Mucosa of rectum (tissue), 2 donors: ENCODE measurements at regions not wholly inside any gene's neighbourhood (a gene's known extent, or its start where the extent isn't known, plus 50 kb on each side); places are given as distances from the start of the nearest gene placed in this dataset.

Experiments
- H3K27ac ChIP-seq, 2 donors: one replicate each; pipeline ENCODE4 v1.7.0; 2013; ENCODE audit warnings: inconsistent platforms in 2 of 2, low read depth in 2 of 2, low read length in 2 of 2
- H3K27me3 ChIP-seq, 2 donors: one replicate each; pipeline ENCODE4 v1.7.0; 2013; ENCODE audit warnings: low read length in 2 of 2; ENCODE audit not compliant: control insufficient read depth in 2 of 2, insufficient read depth in 2 of 2
- H3K36me3 ChIP-seq, 2 donors: one replicate each; pipeline ENCODE4 v1.7.0; 2013; ENCODE audit warnings: low read length in 2 of 2; ENCODE audit not compliant: control insufficient read depth in 2 of 2, insufficient read depth in 2 of 2
- H3K4me1 ChIP-seq, 2 donors: one replicate each; pipeline ENCODE4 v1.7.0; 2013; ENCODE audit warnings: low read length in 2 of 2, mild to moderate bottlenecking in 1 of 2; ENCODE audit not compliant: control insufficient read depth in 2 of 2, insufficient read depth in 2 of 2
- H3K4me3 ChIP-seq, 2 donors: one replicate each; pipeline ENCODE4 v1.7.0; 2013; ENCODE audit warnings: low read length in 2 of 2
- H3K9ac ChIP-seq, 2 donors: one replicate each; pipeline ENCODE4 v1.7.0; 2013; ENCODE audit warnings: low read length in 2 of 2, low read depth in 1 of 2, mild to moderate bottlenecking in 1 of 2
- H3K9me3 ChIP-seq, 2 donors: one replicate each; pipeline ENCODE4 v1.7.0; 2013; ENCODE audit warnings: low read length in 2 of 2; ENCODE audit not compliant: control insufficient read depth in 2 of 2
- donor health status: healthy.
- donor health status: Normal muscosa, but diverticular disease.

DNA sequence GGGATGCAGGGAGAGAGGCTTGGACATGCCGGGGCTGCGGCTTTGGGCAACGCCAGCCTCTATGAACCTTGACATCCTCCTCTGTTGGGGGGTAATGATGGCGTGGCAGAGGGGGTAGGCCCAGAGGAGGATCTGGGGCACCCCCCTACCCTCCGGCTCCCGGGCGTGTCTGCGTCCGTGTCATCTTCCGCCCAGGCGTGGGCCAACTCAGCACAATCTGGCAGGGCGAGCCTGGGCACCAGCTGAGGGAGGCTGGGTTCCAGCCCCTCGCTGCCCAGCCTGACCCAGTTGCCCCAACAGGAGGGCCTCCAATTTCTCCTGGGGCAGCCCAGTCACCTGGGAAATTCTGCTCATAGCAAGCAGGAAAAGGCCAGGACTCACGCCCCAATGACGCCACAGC lies 62.9 kb upstream of the IL17B start:
- peaks cover 17 to 21% of the 10 kb centered on the region in 2 donors for H3K4me1 ChIP-seq
- H3K36me3 ChIP-seq, result no peaks in the 10 kb centered on the region
- peak overlapping the region in 1 of 2 donors; percentile 55 for H3K9ac ChIP-seq
- H3K9me3 ChIP-seq, result no peaks in the 10 kb centered on the region
- no peak overlapping the region for H3K4me3 ChIP-seq
- H3K27me3 ChIP-seq, result no peaks in the 10 kb centered on the region
- no peak overlapping the region for H3K27ac ChIP-seq

DNA sequence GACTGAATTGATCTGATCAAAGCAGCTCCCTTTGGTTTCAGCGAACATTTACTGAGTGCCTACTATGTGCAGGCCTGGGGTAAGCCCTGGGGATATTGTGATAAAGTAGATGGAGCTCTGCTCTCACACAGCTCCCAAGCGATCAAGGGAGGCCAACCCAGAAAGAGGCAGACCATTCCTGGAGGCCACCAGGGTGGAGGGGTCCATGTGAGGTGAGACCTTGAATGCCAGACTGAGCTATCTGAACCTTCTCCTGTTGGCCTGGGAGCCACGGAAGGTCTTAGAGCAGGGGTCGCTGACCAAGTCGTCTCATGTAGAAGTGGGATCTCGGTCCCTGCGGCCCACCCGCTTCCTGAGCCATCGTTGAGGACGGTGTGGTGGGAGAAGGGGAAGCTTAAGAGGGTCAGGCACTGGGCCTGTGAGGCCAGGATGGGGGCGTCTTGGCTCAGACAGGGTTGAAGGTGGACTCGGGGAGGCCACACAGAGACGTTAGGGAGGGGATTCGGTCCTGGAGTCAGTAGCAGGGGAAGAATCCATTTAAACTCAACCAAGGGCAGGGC lies 62.2 kb upstream of the IL17B start:
- no peak overlapping the region for H3K27ac ChIP-seq
- H3K9ac ChIP-seq, result no peak overlapping the region

DNA sequence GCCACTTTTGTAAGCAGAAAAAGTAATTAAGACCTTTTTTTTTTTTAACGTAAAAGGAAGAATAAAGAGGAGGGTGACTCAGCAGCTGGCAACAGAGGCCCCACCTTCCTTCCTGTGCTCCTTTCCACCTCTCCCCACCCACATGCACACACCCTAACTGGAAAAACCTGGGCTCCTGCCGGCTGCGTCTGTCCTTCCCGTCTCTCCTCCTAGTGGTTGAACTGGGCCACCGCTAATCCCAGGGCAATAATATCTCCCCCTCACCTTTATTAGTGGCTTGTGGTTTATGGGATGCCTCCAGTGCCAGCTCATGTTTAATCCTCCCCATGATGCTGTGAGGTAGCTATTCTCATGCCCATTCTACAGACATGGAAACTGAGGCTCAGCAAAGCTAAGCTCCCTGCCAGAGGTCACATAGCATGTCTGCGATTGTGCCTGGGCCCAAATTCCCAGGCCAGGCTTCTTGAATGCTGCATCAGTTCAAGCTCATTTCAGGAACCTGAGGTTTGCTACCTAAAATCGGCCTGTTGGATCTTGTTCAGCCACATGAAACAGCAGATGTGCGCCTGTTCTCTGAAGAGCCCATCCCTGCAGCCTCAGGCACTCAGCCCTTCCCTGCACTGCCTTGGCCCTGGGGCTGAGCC lies 60.9 kb upstream of the IL17B start:
- Histone ChIP-seq H3K27ac (peak overlapping the region; percentile 69 to 80), H3K27me3 (no peaks in the 10 kb centered on the region), H3K4me3 (no peak overlapping the region), H3K36me3 (no peaks in the 10 kb centered on the region), H3K4me1 (peaks cover 17 to 21% of the 10 kb centered on the region in 2 donors), H3K9ac (peak overlapping the region; percentile 36 to 54), H3K9me3 (no peaks in the 10 kb centered on the region)

More for the DNA sequence above, 62.2 kb upstream of the IL17B start:
- no peaks in the 10 kb centered on the region for H3K27me3 ChIP-seq
- H3K36me3 ChIP-seq, result no peaks in the 10 kb centered on the region
- peaks cover 17 to 21% of the 10 kb centered on the region in 2 donors for H3K4me1 ChIP-seq
- no peak overlapping the region for H3K4me3 ChIP-seq
- no peaks in the 10 kb centered on the region for H3K9me3 ChIP-seq

DNA sequence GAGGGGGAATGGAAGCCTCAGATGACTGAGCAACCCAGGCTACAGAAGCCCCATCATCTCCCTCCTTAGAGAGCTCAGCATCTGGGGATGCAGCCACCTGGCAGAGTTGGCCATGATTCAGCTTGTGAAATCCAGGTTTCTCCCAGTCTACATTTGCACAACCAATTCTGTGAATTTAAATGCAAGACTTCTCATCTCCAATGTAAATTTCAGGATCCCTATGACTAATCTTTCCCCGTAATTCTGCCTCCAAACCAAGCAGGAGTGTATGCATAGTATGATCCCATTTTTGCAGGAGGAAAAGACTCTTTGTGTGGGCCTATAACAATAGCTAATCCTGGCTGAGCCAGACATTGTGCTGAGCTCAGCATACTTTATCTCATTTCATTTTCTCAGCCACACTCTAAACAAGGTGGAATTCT lies 59.6 kb upstream of the IL17B start:
- no peaks in the 10 kb centered on the region for H3K36me3 ChIP-seq
- no peaks in the 10 kb centered on the region for H3K9me3 ChIP-seq
- no peak overlapping the region for H3K9ac ChIP-seq
- no peaks in the 10 kb centered on the region for H3K27me3 ChIP-seq
- no peak overlapping the region for H3K4me3 ChIP-seq
- peaks cover 17 to 21% of the 10 kb centered on the region in 2 donors for H3K4me1 ChIP-seq
- H3K27ac ChIP-seq, result peak overlapping the region in 1 of 2 donors; percentile 35

DNA sequence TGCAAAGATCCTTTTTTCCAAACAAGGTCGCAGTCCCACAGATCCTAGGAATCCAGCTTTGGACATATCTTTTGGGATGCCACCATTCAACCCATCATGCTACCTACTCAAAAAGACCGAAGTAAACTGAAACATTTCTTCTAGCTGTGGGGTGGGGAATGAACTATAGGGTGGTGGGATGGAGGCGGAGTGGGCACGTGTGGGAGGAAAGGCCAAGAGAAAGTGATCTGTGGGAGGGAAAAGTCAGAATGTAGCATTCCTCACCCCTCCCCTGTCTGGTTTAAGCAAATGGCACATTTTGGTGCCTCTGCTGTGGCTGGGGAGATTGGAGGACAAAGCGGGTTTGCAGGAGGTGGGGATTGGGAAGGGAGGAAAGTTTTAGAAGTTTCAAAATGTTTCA lies 59.2 kb upstream of the IL17B start:
- no peaks in the 10 kb centered on the region for H3K36me3 ChIP-seq
- H3K27me3 ChIP-seq, result no peaks in the 10 kb centered on the region
- no peak overlapping the region for H3K9ac ChIP-seq
- no peaks in the 10 kb centered on the region for H3K9me3 ChIP-seq
- H3K27ac ChIP-seq, result no peak overlapping the region
- H3K4me3 ChIP-seq, result no peak overlapping the region
- peaks cover 17 to 21% of the 10 kb centered on the region in 2 donors for H3K4me1 ChIP-seq

DNA sequence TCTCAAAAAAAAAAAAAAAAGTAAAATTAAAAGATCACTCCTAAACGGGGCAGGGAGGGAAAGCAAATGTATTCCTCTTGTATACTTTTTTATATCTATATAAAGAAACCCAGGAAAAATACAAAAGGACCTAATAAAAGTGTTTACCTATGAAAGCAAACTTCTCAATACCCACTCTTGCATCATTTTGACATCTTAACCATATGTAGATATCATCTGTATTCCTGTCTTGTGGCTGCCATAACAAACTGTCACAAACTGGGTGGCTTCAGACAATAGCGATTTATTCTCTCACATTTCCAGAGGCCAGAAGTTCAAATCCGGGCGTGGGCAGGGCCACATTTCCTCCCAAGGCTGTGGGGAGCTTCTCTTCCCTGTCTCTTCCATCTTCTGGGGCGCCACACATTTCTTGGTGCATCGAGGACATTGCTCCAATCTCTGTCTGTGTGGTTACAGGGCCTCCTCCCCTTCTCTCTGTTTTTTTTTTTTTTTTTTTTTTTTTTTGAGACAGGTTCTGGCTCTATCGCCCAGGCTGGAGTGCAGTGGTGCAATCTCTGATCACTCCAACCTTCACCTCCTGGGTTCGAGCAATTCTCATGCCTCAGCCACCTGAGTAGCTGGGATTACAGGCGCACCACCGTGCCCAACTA lies 58.4 kb upstream of the IL17B start:
- Histone ChIP-seq H3K4me1 (peaks cover 12 to 21% of the 10 kb centered on the region in 2 donors), H3K36me3 (no peaks in the 10 kb centered on the region), H3K27ac (no peak overlapping the region), H3K9ac (no peak overlapping the region), H3K27me3 (no peaks in the 10 kb centered on the region), H3K9me3 (no peaks in the 10 kb centered on the region), H3K4me3 (no peak overlapping the region)

DNA sequence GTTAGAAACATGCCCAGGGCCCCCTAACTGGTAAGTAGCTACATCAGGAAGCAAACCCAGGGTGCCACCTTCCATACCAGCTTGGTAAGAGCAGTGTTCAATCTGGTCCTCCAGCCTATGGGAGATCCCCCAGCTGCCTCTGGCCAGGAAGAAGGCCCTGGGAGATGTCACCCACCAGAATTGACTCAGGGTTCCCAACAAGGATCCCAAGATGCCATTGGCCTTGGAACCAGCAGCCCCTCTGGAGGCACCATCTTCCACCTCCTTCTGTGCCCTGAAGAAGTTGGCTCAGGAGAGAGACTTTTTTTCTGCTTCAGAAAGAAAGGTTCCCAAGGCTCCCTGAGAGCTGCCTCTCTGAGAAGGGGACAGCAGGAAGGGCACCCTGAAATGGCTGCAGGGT lies 56.6 kb upstream of the IL17B start:
- Histone ChIP-seq H3K27ac (no peak overlapping the region), H3K27me3 (no peaks in the 10 kb centered on the region), H3K9ac (no peak overlapping the region), H3K9me3 (no peaks in the 10 kb centered on the region), H3K4me1 (peaks cover 9 to 17% of the 10 kb centered on the region in 2 donors), H3K36me3 (no peaks in the 10 kb centered on the region), H3K4me3 (no peak overlapping the region)

DNA sequence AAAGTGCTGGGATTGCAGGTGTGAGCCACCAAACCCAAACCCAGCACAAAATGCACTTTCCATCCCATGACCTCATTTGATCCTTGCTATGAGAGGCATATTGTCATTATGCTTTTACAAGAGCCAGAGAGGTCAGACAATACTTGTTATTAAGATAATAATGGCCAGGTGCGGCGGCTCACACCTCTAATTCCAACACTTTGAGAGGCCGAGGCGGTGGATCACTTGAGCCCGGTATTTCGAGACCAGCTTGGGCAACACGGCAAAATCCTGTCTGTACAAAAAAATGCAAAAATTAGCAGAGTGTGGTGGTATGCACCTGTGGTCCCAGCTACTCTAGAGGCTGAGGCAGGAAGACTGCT lies 55.9 kb upstream of the IL17B start:
- Histone ChIP-seq H3K9me3 (no peaks in the 10 kb centered on the region), H3K4me3 (no peak overlapping the region), H3K36me3 (no peaks in the 10 kb centered on the region), H3K4me1 (peaks cover 10 to 11% of the 10 kb centered on the region in 2 donors), H3K27me3 (no peaks in the 10 kb centered on the region), H3K27ac (peak overlapping the region in 1 of 2 donors; percentile 0), H3K9ac (no peak overlapping the region)

DNA sequence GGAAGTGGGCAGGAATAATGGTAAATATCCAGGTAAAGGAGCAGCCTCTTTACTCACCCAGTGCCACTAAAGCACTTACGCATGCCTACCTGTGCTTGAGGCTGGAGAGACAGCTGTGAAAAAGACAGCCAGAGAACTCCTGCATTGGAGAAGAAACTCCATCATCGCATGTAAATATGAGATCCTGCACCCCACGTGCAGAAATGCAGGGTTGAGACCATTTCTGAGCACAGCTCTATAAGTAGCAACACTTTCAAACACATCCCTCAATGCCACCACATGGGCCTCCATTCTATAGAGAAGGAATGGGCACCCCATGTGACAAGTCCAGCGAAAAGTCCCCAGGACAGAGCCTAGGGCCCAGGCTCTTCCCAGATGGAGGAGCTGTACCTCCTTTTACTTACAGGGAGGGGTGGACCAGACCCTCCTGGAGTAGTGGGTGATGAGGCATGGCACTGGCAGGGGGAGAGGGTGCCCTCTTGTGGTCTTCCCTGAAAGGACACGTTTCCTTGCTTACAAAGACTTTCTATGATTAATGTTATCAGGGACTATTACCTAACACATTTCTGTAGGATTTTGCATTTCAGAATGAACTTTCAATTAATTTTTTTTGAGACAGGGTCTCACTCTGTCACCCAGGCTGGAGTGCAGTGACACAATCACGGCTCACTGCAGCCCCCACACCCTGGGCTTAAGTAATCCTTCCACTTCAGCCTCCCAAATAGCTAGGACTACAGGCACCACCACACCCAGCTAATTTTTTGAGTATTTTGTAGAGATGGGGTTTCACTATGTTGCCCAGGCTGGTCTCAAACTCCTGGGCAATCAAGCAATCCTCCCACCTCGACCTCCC lies 55.3 kb upstream of the IL17B start:
- Histone ChIP-seq H3K27ac (peak overlapping the region in 1 of 2 donors; percentile 0), H3K9ac (no peak overlapping the region), H3K4me1 (peaks cover 7 to 8% of the 10 kb centered on the region in 2 donors)

More for the DNA sequence above, 55.3 kb upstream of the IL17B start:
- Histone ChIP-seq H3K36me3 (no peaks in the 10 kb centered on the region), H3K4me3 (no peak overlapping the region), H3K9me3 (no peaks in the 10 kb centered on the region), H3K27me3 (no peaks in the 10 kb centered on the region)
